ENCODE measurements at regions not wholly inside any gene's neighbourhood (a gene's known extent, or its start where the extent isn't known, plus 50 kb on each side); places are given as distances from the start of the nearest gene placed in this dataset.

DNA sequence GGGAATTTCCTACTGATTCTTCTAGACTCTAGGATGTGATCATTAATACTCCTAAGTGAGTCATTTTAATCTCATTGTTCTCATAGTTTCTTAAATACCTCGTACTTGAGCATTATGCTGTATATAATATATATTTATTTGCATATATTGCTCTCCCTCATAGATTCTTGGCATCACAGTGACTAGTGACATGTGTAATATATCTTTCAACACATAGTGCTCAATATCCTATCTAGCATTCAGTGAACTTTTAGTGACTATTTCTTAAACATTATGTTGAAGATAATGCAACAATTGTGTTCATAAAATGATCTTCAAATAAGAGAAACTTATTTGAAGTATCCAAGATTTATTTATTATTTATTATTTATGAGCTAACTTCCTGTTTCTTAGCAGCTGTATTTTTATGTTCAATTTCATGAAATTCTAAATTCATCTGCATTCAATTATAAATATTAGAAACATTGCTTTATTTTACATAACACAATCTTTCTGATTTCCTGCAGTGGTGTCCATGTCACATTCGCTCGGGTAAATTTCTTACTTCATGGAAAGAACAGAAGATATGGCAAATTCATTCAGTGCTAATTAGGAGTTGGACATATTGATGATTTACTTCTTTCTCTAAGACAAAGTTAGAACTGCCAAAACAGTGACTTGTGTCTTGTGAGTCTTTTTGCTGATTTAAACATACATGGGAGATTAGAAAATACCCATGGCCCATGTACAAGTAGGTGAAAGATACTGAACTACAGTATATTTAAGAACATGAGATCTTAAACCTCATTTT, 1095.5 kb upstream of the IGFBP7 start:
- no peak for DNase-seq (ENCODE audit: low read depth)

DNA sequence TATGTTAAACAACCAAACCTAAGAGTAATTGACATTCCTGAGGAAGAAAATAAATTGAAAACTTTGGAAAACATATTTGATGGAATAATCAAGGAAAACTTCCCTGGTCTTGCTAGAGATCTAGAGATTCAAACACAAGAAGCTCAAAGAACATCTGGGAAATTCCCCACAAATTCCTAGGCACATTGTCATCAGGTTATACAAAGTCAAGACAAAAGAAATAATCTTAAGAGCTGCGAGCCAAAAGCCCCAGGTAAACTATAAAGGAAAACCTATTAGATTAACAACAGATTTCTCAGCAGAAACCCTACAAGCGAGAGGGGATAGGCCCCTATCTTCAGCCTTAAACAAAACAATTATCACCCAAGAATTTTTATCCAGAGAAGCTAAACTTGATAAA, 1082.0 kb upstream of the IGFBP7 start:
- DNase-seq (ENCODE audit: low read depth), result no peak

DNA sequence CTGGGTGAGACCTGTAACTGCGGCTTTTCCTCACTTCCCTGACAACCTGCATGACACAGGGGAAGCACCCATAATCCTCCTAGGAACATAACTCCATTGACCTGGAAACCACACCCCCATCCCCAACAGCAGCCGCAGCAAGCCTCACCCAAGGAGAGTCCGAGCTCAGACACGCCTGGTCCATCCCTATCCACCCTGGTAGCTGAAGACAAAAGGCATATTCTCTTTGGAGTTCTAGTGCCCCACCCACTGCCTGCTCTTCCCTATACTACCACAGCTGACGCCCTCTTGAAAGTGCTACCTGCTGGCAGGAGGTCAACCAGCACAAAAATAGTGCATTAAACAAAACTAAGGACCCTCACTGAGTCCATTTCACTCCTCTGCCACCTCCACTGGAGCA, 1080.9 kb upstream of the IGFBP7 start:
- DNase-seq (ENCODE audit: low read depth), result no peak

DNA sequence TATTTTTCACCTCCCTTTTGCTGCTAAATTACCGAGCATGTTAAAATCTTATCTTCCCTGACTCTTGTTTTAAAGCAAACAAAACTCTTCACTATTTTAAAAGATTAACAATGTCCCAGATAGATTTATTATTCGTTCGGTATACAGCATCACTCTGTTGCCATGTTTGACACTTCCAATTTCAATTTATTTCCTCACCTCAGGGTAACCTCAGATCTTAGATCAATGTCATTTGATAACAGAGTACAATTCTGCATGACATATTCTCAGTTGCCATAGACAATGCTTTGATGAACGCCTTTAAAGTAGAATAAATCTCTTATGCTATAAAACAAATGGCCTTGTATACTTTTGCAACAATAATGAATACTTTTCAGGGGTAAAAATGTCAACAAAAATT, 1078.1 kb upstream of the IGFBP7 start:
- no peak for DNase-seq (ENCODE audit: low read depth)

DNA sequence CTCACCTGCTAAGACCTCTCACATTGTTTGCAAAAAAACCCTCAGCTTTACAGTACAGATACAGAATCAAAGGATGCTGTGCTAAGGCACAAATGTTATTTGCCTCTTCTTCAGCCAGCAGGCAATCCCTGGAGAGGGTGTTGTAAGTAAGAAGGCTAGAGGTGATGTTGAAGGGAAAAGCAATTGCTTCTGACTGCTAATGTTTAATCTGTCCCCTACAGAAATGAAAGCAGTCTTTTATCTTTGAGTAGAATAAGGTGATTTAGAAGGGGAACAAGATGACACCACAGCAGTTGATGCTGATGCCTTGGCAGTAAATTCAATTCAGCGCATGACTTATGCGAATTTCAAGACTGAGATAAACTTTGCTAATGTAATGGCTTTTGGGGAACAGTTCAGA, 1064.8 kb upstream of the IGFBP7 start:
- DNase-seq (ENCODE audit: low read depth), result no peak

DNA sequence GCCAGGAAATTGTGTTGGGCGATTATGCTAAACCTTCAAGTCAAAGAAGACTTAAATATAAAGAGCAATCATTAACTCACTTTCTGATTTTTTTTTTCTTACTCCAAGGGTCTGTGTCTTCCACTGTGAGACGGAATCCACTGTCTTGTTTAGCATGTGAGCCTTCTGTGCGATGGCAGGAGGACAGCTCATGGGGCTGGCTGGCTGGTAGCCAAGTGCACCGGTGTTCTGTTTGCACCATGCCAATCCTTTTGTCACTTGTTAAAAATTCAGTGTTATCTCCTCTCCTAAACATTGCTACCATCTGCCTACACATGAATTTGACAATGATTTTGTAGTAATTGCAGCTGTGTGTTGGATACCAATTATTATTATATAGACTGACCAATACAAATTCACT, 1056.3 kb upstream of the IGFBP7 start:
- no peak for DNase-seq (ENCODE audit: low read depth)

DNA sequence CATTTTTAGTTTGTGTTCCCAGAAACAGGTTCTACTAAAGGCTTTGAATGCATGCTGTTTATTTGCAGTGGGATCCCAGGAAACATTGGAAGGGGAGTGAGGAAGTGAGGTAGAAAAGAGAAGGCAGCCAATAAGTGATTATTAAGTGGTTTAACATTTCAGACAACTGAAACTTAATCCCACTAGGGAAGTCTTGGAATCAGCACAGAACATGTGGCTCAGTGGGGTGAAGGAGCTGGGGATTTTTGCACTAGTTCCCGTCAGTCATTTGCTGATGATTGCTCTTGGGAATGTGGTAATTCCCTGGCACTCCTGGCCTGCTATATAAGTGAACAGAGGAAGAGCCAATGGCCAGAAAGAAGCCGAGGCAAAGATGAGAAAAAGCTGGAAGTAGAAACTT, 1053.0 kb upstream of the IGFBP7 start:
- DNase-seq (ENCODE audit: low read depth), result no peak

DNA sequence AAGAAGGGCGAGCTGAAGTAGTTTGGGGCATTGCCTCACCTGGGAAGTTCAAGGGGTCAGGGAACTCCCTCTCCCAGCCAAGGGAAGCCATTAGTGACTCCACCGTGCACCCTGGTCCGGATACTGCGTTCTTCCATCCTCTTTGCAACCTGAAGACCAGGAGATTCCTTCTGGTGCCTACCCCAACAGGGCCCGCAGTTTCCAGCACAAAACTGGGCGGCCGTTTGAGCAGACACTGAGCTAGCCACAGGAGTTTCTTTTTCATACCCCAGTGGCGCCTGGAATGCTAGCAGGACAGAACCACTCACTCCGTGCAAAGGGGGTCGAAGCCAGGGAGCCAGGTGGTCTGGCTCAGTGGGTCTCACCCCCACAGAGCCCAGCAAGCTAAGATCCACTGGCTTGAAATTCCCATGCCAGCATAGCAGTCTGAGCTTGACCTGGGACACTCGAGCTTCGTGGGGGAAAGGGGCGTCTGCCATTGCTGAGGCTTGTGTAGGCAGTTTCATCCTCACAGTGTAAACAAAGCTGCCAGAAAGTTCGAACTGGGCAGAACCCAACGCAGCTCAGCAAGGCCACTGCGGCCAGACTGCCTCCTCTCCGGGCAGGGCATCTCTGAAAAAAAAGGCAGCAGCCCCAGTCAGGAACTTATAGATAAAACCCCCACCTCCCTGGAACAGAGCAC, 1039.4 kb upstream of the IGFBP7 start:
- no peak for DNase-seq (ENCODE audit: low read depth)

DNA sequence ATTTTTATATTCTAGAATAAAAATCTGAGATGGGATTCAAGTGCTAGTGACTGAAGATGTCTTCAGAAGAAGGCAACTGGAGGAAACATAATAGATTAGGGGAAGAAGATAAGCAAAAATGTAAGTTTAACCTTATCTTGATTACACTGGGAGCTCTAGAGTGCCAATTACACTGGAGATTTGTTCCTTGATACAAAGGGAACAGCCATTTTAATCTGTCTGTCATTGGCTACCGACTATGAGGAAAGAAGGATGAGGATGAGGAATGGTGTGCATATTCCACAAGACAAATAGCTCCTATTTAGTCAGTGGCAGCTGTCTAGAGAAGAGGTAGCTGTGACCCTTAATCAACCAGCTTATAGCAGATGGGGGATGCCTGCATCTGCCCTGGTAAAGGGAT, 1034.5 kb upstream of the IGFBP7 start:
- no peak for DNase-seq (ENCODE audit: low read depth)

DNA sequence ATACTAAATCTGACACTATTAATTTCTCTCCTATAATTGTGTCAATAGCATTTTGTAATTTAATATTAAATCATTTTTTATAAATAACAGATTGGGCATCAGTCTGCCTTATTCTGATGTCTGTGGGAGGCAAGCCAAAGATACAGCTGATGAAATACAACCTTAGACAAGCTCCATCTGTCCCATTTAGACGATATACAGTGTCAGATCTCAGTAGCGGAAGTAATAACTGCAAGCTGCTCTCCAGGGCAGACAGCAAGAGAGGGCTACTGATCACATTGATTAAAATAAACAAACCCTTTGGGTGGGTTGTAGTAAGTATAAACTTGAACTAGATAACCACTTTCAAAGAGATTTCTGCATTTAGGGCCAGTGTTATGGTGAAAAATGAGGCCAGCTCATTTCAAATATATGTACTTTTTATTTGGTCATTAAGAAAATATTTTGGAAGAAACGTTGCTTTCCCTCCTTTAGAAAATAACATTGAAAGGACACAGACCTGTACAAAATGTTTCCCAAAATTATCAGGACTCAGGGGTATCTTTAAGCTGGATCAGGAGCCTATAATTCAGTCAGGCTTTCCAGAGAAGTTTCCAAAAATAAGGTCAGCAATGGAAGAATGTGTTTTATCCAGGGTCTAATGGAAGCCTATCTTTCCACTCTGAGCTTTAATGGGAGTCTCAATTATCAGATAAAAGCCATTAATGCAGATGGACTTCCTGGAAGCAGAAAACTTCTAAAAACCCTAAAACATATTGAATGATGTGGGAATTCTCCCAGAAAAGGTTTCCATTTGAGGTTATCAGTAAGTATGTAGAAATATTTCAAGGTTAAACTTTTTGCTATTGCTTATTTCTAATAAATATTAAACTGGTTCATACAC, 1028.8 kb upstream of the IGFBP7 start:
- DNase-seq (ENCODE audit: low read depth), result no peak

DNA sequence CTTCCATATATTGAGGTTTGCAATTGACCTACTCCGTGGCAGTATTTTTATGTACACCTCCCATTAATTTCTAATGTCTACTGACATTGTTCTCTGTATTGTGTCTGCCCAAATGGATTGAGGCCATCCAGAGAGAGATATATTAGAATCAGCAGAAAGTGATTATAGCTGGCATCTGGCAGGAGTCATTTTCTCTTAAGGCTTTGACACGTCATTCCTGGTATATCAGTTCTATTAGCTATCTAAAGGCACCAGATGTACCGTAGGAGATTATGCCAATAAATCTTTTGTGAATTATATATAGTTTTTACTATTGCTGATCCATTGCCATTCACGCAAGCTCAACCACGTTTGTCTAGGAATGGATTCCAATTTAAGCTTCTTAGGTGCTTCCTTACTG, 1026.4 kb upstream of the IGFBP7 start:
- no peak for DNase-seq (ENCODE audit: low read depth)

DNA sequence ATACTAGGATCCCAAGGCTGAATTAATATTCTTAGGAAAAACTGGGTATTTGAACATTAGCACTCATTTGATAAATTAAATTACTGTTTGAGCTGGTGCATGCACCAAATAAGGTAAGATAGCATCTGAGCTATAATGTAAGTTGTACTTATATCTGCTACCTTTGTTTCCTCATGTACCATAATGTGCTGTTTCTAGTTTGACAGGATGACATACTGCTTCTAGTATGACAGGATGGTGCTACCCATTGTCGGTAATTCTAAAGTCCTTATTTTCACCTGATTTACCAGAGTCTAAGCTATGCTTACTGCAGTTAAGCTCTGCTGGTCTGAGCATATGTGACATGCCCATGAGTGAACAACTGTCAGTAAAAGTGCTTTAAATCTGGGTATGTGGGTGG, 1017.5 kb upstream of the IGFBP7 start:
- DNase-seq (ENCODE audit: low read depth), result no peak

DNA sequence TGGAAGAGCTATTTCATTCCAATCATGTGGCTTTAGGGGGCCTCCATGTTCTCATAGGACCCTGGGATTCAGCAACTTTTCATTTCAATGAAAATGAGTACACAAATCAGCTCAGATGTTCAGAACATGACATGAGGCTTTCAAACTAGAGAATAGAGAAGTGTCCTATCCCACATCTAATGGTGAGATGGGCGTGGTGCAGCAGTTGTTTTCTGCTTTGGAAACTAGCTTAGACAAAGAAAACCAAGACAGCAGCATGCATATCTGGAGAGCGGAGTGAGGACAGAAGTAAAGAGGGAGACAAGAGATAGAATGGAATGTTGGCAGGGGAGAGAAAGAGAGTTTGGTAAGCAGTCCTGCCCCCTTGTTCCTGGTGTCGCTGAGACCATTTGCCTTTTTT, 1009.1 kb upstream of the IGFBP7 start:
- no peak for DNase-seq (ENCODE audit: low read depth)

DNA sequence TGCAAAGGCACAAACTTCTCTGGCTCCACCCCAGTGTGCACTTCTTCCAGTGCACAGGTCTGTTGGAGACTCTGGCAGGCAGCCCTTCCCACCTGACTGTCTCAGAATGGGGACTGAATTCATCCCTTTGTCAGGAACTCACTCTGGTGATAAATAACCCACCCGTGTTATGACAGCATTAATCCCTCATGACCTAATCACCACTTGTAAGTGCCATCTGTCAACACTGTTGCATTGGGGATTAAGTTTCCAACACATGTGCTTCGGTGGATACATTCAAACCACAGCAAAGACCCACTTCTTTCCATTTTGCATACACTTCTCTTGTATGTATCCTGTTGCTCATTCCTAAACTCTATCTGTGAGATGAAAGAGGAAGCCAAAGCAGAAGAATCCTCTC, 1002.9 kb upstream of the IGFBP7 start:
- DNase-seq (ENCODE audit: low read depth), result no peak

DNA sequence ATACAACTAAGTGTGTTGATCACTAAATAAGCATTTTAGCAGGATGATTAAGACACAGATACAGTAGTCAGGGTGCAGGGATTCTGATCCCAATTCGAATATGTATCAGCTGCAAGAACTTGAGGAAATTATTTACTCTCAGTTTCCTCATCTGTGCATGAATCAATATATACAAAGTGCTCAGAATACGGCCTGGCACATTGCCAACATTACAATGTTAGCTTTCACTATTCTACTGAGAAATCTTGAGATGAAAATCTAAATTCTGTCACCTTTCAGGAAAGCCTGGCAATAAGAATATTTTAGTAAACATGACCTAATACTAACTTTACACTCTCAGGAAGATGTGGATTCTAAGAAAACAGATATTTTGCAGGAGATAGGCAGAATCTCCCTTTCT, 1001.6 kb upstream of the IGFBP7 start:
- DNase-seq (ENCODE audit: low read depth), result no peak

DNA sequence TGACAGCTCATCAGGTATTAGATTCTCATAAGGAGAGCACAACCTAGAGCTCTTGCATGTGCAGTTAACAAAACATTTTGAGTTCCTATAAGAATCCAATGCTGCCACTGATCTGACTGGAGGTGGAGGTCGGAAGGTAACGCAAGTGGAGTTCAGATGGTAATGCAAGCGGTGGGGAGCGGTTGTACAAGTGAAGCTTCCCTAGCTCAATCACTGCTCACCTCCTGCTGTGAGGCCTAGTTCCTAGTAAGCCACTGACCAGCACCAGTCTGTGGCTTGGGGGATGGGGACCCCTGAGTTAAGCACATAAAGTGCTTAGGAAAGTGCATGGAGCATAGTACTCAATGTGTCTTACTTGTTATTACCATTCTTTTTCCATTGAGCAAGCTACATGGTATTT, 983.2 kb upstream of the IGFBP7 start:
- no peak for DNase-seq (ENCODE audit: low read depth)

DNA sequence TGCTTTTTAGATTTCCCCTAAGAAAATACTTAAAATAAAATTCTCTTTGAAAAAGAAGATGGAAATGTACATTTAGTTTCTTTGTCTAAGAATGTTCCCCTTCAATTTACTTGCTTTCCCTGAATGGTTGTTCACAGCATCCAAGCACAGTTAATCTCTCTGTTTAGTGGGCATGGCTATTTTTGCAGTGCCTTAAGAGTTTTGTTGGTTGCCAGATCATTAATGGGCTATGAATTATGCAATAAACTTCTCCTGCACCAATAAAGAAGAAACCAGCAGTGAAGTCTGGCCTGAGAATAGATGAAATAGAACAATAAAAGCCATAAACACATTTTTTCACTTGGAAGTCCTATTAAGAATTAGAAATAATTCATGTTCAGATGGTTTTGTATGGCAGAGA, 980.4 kb upstream of the IGFBP7 start:
- no peak for DNase-seq (ENCODE audit: low read depth)

DNA sequence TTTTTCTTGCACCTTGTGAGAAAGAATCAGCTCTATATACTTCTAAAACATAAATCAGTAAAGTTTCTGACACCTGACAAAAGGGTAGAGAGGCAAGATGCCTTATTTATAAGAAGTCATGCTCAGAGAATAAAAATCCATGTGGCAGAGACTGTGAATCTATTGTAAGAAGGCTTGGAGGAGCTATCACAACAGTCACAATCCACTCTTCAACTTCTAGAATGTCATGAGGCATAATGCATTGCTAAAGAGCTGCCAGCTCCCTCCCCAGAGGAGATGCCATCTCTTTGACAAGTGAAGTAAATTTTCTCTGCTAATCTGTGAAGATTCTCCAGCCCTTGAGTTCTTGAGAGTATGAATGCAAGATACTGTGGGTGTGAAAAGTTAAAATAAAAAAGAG, 971.2 kb upstream of the IGFBP7 start:
- DNase-seq (ENCODE audit: low read depth), result no peak

DNA sequence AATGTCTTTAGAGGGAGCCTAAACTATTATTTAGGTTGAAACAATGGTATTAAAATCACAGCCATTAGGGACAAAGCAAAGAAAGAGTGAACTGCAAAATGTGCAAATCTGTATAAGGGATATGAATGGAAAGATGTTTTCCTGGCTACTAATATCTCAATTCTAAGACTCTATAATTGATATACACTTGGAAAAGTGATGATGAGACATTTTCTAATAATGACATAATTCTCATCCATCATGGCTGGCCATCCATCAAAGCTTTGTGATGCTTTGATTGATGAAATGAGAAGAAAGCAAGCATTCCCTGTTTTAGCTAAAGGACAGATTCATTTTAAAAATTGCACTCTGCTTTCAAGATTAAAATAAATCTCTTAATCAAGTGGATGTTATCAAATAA, 965.5 kb upstream of the IGFBP7 start:
- no peak for DNase-seq (ENCODE audit: low read depth)

DNA sequence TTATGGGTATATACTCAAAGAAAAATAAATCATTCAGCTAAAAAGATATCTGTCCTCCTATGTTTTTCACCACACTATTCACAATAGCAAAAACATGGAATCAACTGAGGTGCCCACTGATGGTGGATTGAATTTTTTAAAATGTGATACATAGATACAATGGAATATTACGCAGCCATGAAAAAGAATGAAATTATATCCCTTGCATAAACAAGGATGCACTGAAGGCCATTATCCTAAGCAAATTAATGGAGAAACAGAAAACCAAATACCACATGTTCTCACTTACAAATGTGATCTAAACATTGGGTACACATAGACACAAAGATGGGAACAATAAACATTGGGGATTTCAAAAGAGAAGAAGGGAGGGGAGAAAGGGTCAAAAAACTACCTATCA, 964.2 kb upstream of the IGFBP7 start:
- no peak for DNase-seq (ENCODE audit: low read depth)

DNA sequence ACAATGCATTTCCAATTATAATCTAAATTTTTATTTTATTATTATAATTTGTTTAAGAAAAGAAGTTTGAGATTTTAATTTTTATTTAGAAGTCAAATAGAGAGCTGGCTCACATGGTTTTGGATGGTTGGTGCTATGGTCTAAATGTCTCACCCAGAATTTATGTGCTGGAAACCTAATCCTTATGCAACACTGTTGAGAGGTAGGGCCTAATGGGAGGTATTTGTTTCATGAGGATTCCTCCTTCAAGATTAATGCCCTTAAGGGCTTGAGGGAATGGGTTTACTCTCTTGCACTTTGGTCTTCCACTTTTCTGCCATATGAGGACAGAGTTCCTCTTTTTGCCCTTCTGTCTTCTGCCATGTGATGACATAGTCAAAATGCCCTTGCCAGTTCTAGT, 960.5 kb upstream of the IGFBP7 start:
- DNase-seq (ENCODE audit: low read depth), result no peak

DNA sequence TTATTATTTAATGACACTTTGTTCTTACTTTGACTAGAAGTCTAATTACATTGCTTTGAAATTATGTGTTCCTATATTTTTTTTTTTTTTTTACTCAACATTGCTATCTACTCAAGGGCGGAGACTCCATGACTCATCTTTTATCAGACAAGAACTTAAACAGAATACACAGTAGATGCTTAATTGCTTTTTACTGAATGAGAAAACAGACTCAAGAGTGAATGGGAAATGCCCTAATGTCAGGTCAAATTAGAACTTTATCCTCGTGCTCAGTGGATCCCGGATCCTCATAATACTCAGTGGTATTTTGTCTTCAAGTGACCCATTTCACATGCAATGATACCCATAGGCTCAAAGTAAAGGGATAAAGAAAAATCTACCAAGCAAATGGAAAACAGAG, 954.5 kb upstream of the IGFBP7 start:
- no peak for DNase-seq (ENCODE audit: low read depth)
